HepG2 (cell line): ENCODE measurements at regions not wholly inside any gene's neighbourhood (a gene's known extent, or its start where the extent isn't known, plus 50 kb on each side); places are given as distances from the start of the nearest gene placed in this dataset.

Source experiments
- AGO2 ChIP-seq: fragments of 200-400 bp; formaldehyde crosslinking; optimal IDR thresholded peaks from 2 replicates; pipeline ENCODE3; 2017; ENCODE audit warnings: mild to moderate bottlenecking, low read depth, low read length, moderate library complexity
- ATAD3A ChIP-seq: sonication (generic); formaldehyde crosslinking; IDR thresholded peaks from 2 replicates; pipeline ENCODE4 v1.4.0; 2020; ENCODE audit warnings: missing genetic modification reagents
- ATF6 ChIP-seq: sonication (generic); formaldehyde crosslinking; conservative IDR thresholded peaks from 2 replicates; pipeline ENCODE4 v1.4.0; 2020; ENCODE audit warnings: missing genetic modification reagents
- CENPX ChIP-seq: sonication (generic); formaldehyde crosslinking; IDR thresholded peaks from 2 replicates; pipeline ENCODE4 v1.9.0; 2021; ENCODE audit warnings: mild to moderate bottlenecking, missing genetic modification reagents, moderate library complexity
- ETV5 ChIP-seq: IDR thresholded peaks from 2 replicates; pipeline ENCODE4 v1.6.1; 2018; ENCODE audit warnings: missing biosample characterization, missing genetic modification reagents, inconsistent platforms, borderline replicate concordance
- FOXA3 ChIP-seq: IDR thresholded peaks from 2 replicates; pipeline ENCODE4 v1.6.1; 2016; ENCODE audit warnings: missing genetic modification reagents, missing compliant biosample characterization
- HOXA9 ChIP-seq: sonication (generic); formaldehyde crosslinking; IDR thresholded peaks from 2 replicates; pipeline ENCODE4 v1.8.1; 2022; ENCODE audit warnings: missing genetic modification reagents, mild to moderate bottlenecking, moderate library complexity, borderline replicate concordance
- IKZF1 ChIP-seq: fragments of 450-650 bp; IDR thresholded peaks from 2 replicates; pipeline ENCODE4 v1.7.1; 2016
- KDM1A ChIP-seq: IDR thresholded peaks from 2 replicates; pipeline ENCODE4 v1.6.1; 2016; ENCODE audit warnings: missing compliant biosample characterization
- MIER3 ChIP-seq: IDR thresholded peaks from 2 replicates; pipeline ENCODE4 v1.6.1; 2016; ENCODE audit warnings: missing compliant biosample characterization, borderline replicate concordance
- MYPOP ChIP-seq: sonication (generic); formaldehyde crosslinking; IDR thresholded peaks from 2 replicates; pipeline ENCODE4 v1.8.1; 2023; ENCODE audit warnings: mild to moderate bottlenecking, moderate library complexity, missing genetic modification reagents
- PAXIP1 ChIP-seq: sonication (generic); formaldehyde crosslinking; conservative IDR thresholded peaks from 2 replicates; pipeline ENCODE4 v1.4.0; 2020; ENCODE audit warnings: mild to moderate bottlenecking, missing genetic modification reagents, moderate library complexity
- PLRG1 ChIP-seq: fragments of 450-650 bp; conservative IDR thresholded peaks from 2 replicates; pipeline ENCODE4 v1.6.1; 2016
- RAD51 ChIP-seq: fragments of 450-650 bp; IDR thresholded peaks from 2 replicates; pipeline ENCODE4 v1.6.1; 2016; ENCODE audit warnings: borderline replicate concordance
- RFX5 ChIP-seq: IDR thresholded peaks from 2 replicates; pipeline ENCODE4 v1.6.1; 2011; ENCODE audit warnings: low read depth, low read length, improper control_type of control experiment
- SNAPC2 ChIP-seq: sonication (generic); formaldehyde crosslinking; IDR thresholded peaks from 2 replicates; pipeline ENCODE4 v1.8.1; 2022; ENCODE audit warnings: mild to moderate bottlenecking, missing genetic modification reagents
- TBX2 ChIP-seq: sonication (generic); formaldehyde crosslinking; IDR thresholded peaks from 2 replicates; pipeline ENCODE4 v1.5.0; 2020; ENCODE audit warnings: missing genetic modification reagents, mild to moderate bottlenecking, borderline replicate concordance
- TFE3 ChIP-seq: IDR thresholded peaks from 2 replicates; pipeline ENCODE4 v1.6.1; 2016
- ZFP82 ChIP-seq: sonication (generic); formaldehyde crosslinking; IDR thresholded peaks from 2 replicates; pipeline ENCODE4 v1.5.1; 2020; ENCODE audit warnings: mild to moderate bottlenecking, missing genetic modification reagents, borderline replicate concordance
- ZMYM4 ChIP-seq: sonication (generic); formaldehyde crosslinking; IDR thresholded peaks from 2 replicates; pipeline ENCODE4 v1.8.1; 2023; ENCODE audit warnings: mild to moderate bottlenecking, missing genetic modification reagents
- ZNF446 ChIP-seq: sonication (generic); formaldehyde crosslinking; IDR thresholded peaks from 2 replicates; pipeline ENCODE4 v1.5.0; 2020; ENCODE audit warnings: mild to moderate bottlenecking, missing genetic modification reagents
- ZNF552 ChIP-seq: sonication (generic); formaldehyde crosslinking; IDR thresholded peaks from 2 replicates; pipeline ENCODE4 v1.9.0; 2022; ENCODE audit warnings: missing genetic modification reagents, mild to moderate bottlenecking, borderline replicate concordance
- ZNF563 ChIP-seq: sonication (generic); formaldehyde crosslinking; IDR thresholded peaks from 2 replicates; pipeline ENCODE4 v1.8.0; 2022; ENCODE audit warnings: mild to moderate bottlenecking, moderate library complexity, missing genetic modification reagents
- ZNF674 ChIP-seq: sonication (generic); formaldehyde crosslinking; IDR thresholded peaks from 2 replicates; pipeline ENCODE4 v1.5.0; 2020; ENCODE audit warnings: low read depth, mild to moderate bottlenecking, missing genetic modification reagents
- ZNF891 ChIP-seq: sonication (generic); formaldehyde crosslinking; IDR thresholded peaks from 2 replicates; pipeline ENCODE4 v1.5.0; 2020; ENCODE audit warnings: mild to moderate bottlenecking, missing genetic modification reagents

- TF ChIP-seq PAXIP1 (CRISPR knock-in tag): no peak
- peak; percentile 40; the same call in 1 of the 2 replicates for TF ChIP-seq RFX5
- TF ChIP-seq PLRG1: no peak
- no peak; the same call in none of the 2 replicates for TF ChIP-seq ZNF446 (CRISPR knock-in tag)
- TF ChIP-seq ZMYM4 (CRISPR knock-in tag): peak; percentile 73
- no peak for TF ChIP-seq IKZF1
- TF ChIP-seq FOXA3 (CRISPR knock-in tag): peak; percentile 27; the same call in 1 of the 2 replicates
- no peak for TF ChIP-seq RAD51
- TF ChIP-seq ATF6 (CRISPR knock-in tag): no peak; the same call in 1 of the 2 replicates
- TF ChIP-seq MYPOP: peak; percentile 83
- TF ChIP-seq TFE3 (CRISPR knock-in tag): no peak
- TF ChIP-seq ZNF674 (CRISPR knock-in tag): peak; percentile 47; the same call in 1 of the 2 replicates
- TF ChIP-seq ETV5 (CRISPR knock-in tag): peak; percentile 47
- no peak for TF ChIP-seq CENPX (CRISPR knock-in tag)
- TF ChIP-seq ZNF552 (CRISPR knock-in tag): peak; percentile 33; the same call in 1 of the 2 replicates
- peak; percentile 86; the same call in 1 of the 2 replicates for TF ChIP-seq ZNF891 (CRISPR knock-in tag)
- no peak for TF ChIP-seq KDM1A
- TF ChIP-seq MIER3: 0 out of 2 replicates have a peak, but pooled peaks have one; percentile 15
- TF ChIP-seq ZFP82 (CRISPR knock-in tag): no peak
- no peak for TF ChIP-seq AGO2
- no peak for TF ChIP-seq SNAPC2 (CRISPR knock-in tag)
- no peak; the same call in 1 of the 2 replicates for TF ChIP-seq TBX2 (CRISPR knock-in tag)
- TF ChIP-seq ATAD3A (CRISPR knock-in tag): no peak
- TF ChIP-seq HOXA9 (CRISPR knock-in tag): no peak
- TF ChIP-seq ZNF563: peak; percentile 67
Measured at GRCh38 chr6:26216359-26216885, 129.2 kb downstream of the HFE start (continued).
